ENCODE measurements at regions not wholly inside any gene's neighbourhood (a gene's known extent, or its start where the extent isn't known, plus 50 kb on each side); places are given as distances from the start of the nearest gene placed in this dataset.

DNA sequence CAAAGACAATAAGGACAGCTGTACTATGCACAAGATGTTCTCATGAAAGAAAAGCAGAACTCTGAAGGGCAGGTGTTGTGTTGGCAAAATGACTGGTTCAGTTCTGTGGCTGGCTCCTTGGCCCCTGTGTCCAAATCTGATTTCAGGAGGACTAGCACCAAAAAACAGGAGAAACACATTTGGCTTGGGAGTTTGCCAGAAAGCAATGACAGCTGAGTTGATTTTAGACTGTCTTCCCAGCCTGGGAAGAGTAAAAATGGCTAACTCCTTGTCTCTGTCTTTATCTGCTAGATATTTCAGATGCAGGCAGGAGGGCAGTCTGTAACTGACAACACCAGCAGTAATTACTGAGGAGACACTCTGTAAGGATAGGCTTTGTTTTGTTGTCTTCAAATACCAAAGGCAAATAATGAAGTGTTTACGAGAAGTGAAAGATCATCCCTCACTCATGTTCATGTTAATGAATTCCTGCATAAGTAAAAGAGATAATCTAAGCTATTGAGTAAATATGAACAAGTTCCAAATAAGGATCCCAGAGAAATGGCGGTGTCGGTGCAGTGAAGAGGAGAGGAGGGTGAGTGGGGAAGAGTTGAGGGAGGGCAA, 989.0 kb downstream of the CDH11 start:
- H3K27me3 ChIP-seq = no peaks in the 10 kb centered on the region
- TF ChIP-seq, protein P1, sequence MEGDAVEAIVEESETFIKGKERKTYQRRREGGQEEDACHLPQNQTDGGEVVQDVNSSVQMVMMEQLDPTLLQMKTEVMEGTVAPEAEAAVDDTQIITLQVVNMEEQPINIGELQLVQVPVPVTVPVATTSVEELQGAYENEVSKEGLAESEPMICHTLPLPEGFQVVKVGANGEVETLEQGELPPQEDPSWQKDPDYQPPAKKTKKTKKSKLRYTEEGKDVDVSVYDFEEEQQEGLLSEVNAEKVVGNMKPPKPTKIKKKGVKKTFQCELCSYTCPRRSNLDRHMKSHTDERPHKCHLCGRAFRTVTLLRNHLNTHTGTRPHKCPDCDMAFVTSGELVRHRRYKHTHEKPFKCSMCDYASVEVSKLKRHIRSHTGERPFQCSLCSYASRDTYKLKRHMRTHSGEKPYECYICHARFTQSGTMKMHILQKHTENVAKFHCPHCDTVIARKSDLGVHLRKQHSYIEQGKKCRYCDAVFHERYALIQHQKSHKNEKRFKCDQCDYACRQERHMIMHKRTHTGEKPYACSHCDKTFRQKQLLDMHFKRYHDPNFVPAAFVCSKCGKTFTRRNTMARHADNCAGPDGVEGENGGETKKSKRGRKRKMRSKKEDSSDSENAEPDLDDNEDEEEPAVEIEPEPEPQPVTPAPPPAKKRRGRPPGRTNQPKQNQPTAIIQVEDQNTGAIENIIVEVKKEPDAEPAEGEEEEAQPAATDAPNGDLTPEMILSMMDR (IDR thresholded peaks at IDR 0.05) = no peak
- intact Hi-C loops (cut with DNase I) = no loop called here
- H3K36me3 ChIP-seq = no peaks in the 10 kb centered on the region
- no peak for DNase-seq
- no peaks in the 10 kb centered on the region for H3K9me3 ChIP-seq
- H3K27ac ChIP-seq = no peak overlapping the region
- H3K9ac ChIP-seq (ENCODE audit: low read depth in 2 of 2, low read length in 2 of 2) = no peak overlapping the region
- H3K4me1 ChIP-seq = no peaks in the 10 kb centered on the region
- no peak overlapping the region for H3K4me3 ChIP-seq

DNA sequence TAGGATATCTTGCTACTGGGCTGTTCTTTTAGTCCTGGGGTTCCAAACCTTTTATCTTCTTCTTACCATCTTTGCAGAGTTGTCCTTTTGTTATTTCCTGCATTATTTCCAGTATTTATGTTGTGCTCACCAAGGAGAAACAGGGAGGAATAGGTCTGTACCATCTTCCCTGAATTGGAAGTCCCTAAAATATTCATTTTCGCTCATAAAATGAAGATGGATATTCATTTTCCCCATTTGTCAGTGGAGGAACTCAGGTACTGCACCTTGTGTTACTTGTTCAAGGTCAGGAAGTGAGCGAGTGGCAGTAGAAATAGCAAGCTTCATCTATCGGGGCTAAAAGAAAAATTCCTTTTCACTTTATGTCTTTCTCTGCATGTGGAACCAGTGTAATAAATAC, 989.7 kb downstream of the CDH11 start:
- H3K27me3 ChIP-seq = no peaks in the 10 kb centered on the region
- H3K4me3 ChIP-seq = no peak overlapping the region
- no peaks in the 10 kb centered on the region for H3K4me1 ChIP-seq
- no peak overlapping the region for H3K27ac ChIP-seq
- intact Hi-C loops (cut with DNase I) = no loop called here
- TF ChIP-seq, protein P1 (IDR thresholded peaks at IDR 0.05) = no peak
- DNase-seq = no peak
- no peaks in the 10 kb centered on the region for H3K36me3 ChIP-seq
- H3K9me3 ChIP-seq = no peaks in the 10 kb centered on the region
- no peak overlapping the region for H3K9ac ChIP-seq (ENCODE audit: low read depth in 2 of 2, low read length in 2 of 2)

DNA sequence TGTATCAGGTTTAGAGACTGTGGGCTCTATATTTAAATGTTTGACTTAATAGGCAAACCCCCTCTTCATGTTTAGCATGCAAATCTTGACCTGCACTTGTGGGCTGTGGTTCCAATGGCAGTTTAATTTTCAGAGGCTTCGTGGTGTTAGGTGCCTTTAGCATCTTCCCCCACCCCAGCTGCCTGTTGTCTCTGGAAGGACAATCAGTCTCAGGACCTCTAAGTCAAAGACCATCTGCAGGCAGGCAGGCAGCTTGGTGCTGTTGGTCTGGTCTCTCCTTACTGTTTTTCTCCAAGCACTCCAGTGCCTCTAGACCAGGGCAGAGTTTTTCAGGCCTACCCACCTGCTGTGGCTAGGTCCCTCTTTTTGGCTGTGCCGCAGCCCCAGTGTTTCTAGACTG, 990.4 kb downstream of the CDH11 start:
- no peak overlapping the region for H3K9ac ChIP-seq (ENCODE audit: low read depth in 2 of 2, low read length in 2 of 2)
- TF ChIP-seq, protein P1 (IDR thresholded peaks at IDR 0.05) = no peak
- H3K27ac ChIP-seq = no peak overlapping the region
- H3K9me3 ChIP-seq = no peaks in the 10 kb centered on the region
- H3K4me3 ChIP-seq = no peak overlapping the region
- no peaks in the 10 kb centered on the region for H3K27me3 ChIP-seq
- no peaks in the 10 kb centered on the region for H3K4me1 ChIP-seq
- intact Hi-C loops (cut with DNase I) = no loop called here
- no peaks in the 10 kb centered on the region for H3K36me3 ChIP-seq
- DNase-seq = no peak

DNA sequence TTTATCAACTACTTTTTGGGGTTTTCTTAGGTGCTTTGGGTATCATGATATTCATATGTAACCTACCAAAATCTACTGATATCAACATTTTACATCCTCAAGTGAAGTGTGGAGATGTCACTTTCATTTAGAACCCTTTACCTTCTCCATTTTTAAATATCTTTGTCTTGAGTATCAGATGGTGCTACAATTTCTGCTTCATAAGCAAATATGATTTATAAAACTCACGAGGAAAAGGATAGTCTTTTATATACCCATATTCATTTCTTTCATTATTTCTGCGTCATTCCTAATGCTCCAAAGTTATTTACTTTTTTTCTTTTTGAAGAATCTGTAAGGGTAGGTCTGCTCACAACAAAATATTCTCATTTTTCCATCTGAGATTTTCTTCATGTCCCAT, 991.7 kb downstream of the CDH11 start:
- Histone ChIP-seq H3K36me3 (no peaks in the 10 kb centered on the region), H3K27me3 (no peaks in the 10 kb centered on the region), H3K27ac (no peak overlapping the region), H3K4me1 (no peaks in the 10 kb centered on the region), H3K9me3 (no peaks in the 10 kb centered on the region), H3K4me3 (no peak overlapping the region), H3K9ac (ENCODE audit: low read depth in 2 of 2, low read length in 2 of 2) (no peak overlapping the region)
- DNase-seq = no peak
- intact Hi-C loops (cut with DNase I) = no loop called here
- TF ChIP-seq, protein P1 (IDR thresholded peaks at IDR 0.05) = no peak

DNA sequence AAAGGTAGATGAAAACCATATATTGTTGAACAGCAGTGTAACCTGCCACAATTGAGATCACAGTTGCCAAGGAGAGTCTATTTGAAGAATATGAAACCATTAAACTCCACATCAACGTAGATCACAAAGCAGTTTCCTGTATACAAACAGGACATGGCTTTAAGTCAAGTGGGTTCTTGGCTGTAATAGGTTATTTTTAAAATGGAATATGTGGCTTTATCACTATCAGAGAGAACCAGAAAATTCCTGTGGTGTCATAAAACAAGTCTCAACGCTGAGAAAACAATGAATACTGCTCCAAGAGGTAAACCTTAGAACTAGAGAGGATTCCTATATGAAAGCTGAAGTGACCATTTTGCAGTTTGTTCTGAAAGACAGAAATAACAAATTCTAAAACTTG, 999.7 kb downstream of the CDH11 start:
- Histone ChIP-seq H3K9me3 (no peaks in the 10 kb centered on the region), H3K27ac (no peak overlapping the region), H3K4me1 (no peaks in the 10 kb centered on the region), H3K27me3 (no peaks in the 10 kb centered on the region), H3K36me3 (no peaks in the 10 kb centered on the region), H3K9ac (ENCODE audit: low read depth in 2 of 2, low read length in 2 of 2) (no peak overlapping the region), H3K4me3 (no peak overlapping the region)
- DNase-seq = no peak
- intact Hi-C loops (cut with DNase I) = no loop called here
- TF ChIP-seq, protein P1 (IDR thresholded peaks at IDR 0.05) = no peak

Data from colonic mucosa (tissue), 4 donors.